KMS-11 (cell line): ENCODE measurements at regions not wholly inside any gene's neighbourhood (a gene's known extent, or its start where the extent isn't known, plus 50 kb on each side); places are given as distances from the start of the nearest gene placed in this dataset.

Source experiments
- H2AFZ ChIP-seq: fragments of 200-600 bp; sonication (generic); 2 replicates; pipeline ENCODE4 v1.6.1; 2016; ENCODE audit warnings: antibody characterized with exemption, mixed run types, low read depth
- H3K27ac ChIP-seq: fragments of 200-600 bp; sonication (generic); 2 replicates; pipeline ENCODE4 v1.6.1; 2016; ENCODE audit warnings: mild to moderate bottlenecking, mixed run types
- H3K27me3 ChIP-seq: fragments of 200-600 bp; sonication (generic); 2 replicates; pipeline ENCODE4 v1.6.1; 2017; ENCODE audit warnings: mild to moderate bottlenecking, low read depth, mixed run types, moderate library complexity; ENCODE audit not compliant: insufficient read depth
- H3K36me3 ChIP-seq: fragments of 200-600 bp; sonication (generic); 2 replicates; pipeline ENCODE4 v1.6.1; 2017; ENCODE audit warnings: mild to moderate bottlenecking, mixed run types; ENCODE audit not compliant: insufficient read depth
- H3K4me1 ChIP-seq: fragments of 200-600 bp; sonication (generic); 2 replicates; pipeline ENCODE4 v1.6.1; 2016; ENCODE audit warnings: mild to moderate bottlenecking, low read depth, mixed run types; ENCODE audit not compliant: poor library complexity, severe bottlenecking
- H3K4me2 ChIP-seq: fragments of 200-600 bp; sonication (generic); 2 replicates; pipeline ENCODE4 v1.7.0; 2016; ENCODE audit warnings: mild to moderate bottlenecking, mixed run types
- H3K4me3 ChIP-seq: fragments of 200-600 bp; sonication (generic); IDR thresholded peaks from 2 replicates; pipeline ENCODE4 v1.6.1; 2017; ENCODE audit warnings: low read depth, low read length, mixed read lengths; ENCODE audit not compliant: insufficient read depth
- H3K79me2 ChIP-seq: fragments of 200-600 bp; sonication (generic); 2 replicates; pipeline ENCODE4 v1.6.1; 2016; ENCODE audit warnings: low read depth, mixed run types; ENCODE audit not compliant: insufficient read depth
- H3K9ac ChIP-seq: fragments of 200-600 bp; sonication (generic); 2 replicates; pipeline ENCODE4 v1.6.1; 2016; ENCODE audit warnings: mild to moderate bottlenecking, mixed run types
- H4K20me1 ChIP-seq: fragments of 200-600 bp; sonication (generic); 2 replicates; pipeline ENCODE4 v1.6.1; 2016; ENCODE audit warnings: mild to moderate bottlenecking, mixed run types; ENCODE audit not compliant: insufficient read depth
- CTCF ChIP-seq: fragments of 200-600 bp; sonication (generic); conservative IDR thresholded peaks from 2 replicates; pipeline ENCODE4 v1.6.1; 2017; ENCODE audit warnings: low read depth, mild to moderate bottlenecking, antibody characterized with exemption, low read length, moderate library complexity, mixed read lengths

GRCh38 chr12:33724867-33725266 lies 285.2 kb upstream of the SYT10 start:
- Histone ChIP-seq H2AFZ (no peak overlapping the region), H3K4me3 (no peak overlapping the region), H3K79me2 (no peaks in the 10 kb centered on the region), H3K27me3 (no peaks in the 10 kb centered on the region), H3K27ac (no peak overlapping the region), H3K36me3 (no peaks in the 10 kb centered on the region), H4K20me1 (no peaks in the 10 kb centered on the region), H3K9ac (no peak overlapping the region), H3K4me2 (no peak overlapping the region), H3K4me1 (no peaks in the 10 kb centered on the region)
- TF ChIP-seq CTCF, result no peak

DNA sequence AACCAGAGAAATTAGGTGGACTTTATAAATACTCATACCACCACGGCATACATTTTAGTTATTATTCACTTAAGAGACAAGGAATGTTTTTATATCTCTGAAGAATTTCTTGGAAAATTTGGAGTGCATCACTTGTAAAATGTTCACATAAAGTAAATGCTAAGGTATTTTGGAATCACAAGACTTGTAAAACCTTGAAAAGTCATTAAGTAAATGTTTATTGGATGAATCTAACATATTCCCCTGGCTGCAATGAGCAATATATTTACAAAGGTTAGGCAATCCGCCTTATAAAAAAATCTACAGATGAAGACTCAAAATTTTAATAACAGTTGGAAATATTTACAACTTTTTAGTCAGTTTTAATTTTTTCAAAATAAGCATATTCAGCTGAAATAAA lies 287.4 kb upstream of the ALG10 start:
- Histone ChIP-seq H3K27ac (no peak overlapping the region), H3K79me2 (no peaks in the 10 kb centered on the region), H2AFZ (no peak overlapping the region), H3K9ac (no peak overlapping the region), H3K36me3 (no peaks in the 10 kb centered on the region), H3K4me3 (no peak overlapping the region), H3K4me2 (no peak overlapping the region), H3K4me1 (no peaks in the 10 kb centered on the region), H4K20me1 (no peaks in the 10 kb centered on the region), H3K27me3 (no peaks in the 10 kb centered on the region)
- no peak for TF ChIP-seq CTCF

- Histone ChIP-seq H3K4me2 (no peak overlapping the region), H3K27ac (no peak overlapping the region), H3K79me2 (no peaks in the 10 kb centered on the region), H3K4me3 (no peak overlapping the region), H3K36me3 (no peaks in the 10 kb centered on the region), H3K27me3 (no peaks in the 10 kb centered on the region), H3K9ac (no peak overlapping the region), H4K20me1 (no peaks in the 10 kb centered on the region), H3K4me1 (no peaks in the 10 kb centered on the region), H2AFZ (no peak overlapping the region)
- TF ChIP-seq CTCF, result no peak
Observed at GRCh38 chr12:33752854-33753253, 269.4 kb upstream of the ALG10 start.

DNA sequence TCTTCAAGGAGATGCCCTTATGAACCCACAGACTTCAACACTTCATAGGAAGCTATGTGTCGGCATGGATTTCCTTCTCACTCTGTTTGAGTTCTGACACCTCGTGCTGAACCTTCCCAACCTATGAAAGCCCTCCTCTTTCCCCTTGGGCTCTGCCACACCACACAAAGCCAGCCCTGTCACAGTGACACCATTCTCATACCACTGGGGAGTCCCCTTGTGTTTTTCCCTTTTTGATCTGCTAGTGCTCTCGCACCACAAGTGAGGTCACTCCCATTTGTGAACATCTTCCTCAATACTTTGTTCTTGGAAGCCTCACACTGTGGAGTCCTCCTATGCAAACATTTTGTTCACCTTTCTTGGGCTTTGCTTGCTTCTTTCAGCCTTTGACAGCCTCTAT lies 264.6 kb upstream of the ALG10 start:
- no peak overlapping the region for H3K4me2 ChIP-seq
- no peak overlapping the region for H3K27ac ChIP-seq
- no peaks in the 10 kb centered on the region for H3K79me2 ChIP-seq
- no peaks in the 10 kb centered on the region for H3K27me3 ChIP-seq
- H3K36me3 ChIP-seq, result no peaks in the 10 kb centered on the region
- no peak overlapping the region for H3K4me3 ChIP-seq
- no peak for TF ChIP-seq CTCF
- no peaks in the 10 kb centered on the region for H4K20me1 ChIP-seq
- no peaks in the 10 kb centered on the region for H3K4me1 ChIP-seq
- H3K9ac ChIP-seq, result no peak overlapping the region
- H2AFZ ChIP-seq, result no peak overlapping the region

DNA sequence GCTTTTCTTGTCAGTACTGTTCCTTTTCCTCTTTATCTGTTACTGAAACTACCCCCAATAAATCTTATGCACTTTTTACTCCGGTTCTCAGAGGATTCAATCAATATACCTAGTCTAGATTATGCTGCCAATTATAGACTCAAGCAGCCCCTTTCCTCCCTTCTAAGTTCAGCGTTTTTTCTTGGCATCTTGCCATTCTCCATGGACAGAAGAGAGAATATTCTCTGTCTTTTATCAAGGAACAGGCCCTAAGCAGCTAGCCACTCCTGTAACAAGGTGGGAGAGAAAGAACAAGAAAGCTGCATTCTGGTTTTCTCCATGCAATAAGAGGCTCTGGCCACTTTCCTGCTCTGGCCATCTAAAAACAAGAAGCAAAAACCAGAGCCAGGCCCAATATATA lies 263.0 kb upstream of the ALG10 start:
- no peak overlapping the region for H2AFZ ChIP-seq
- H3K79me2 ChIP-seq, result no peaks in the 10 kb centered on the region
- no peak overlapping the region for H3K4me2 ChIP-seq
- no peak overlapping the region for H3K27ac ChIP-seq
- H3K27me3 ChIP-seq, result no peaks in the 10 kb centered on the region
- H4K20me1 ChIP-seq, result no peaks in the 10 kb centered on the region
- H3K4me1 ChIP-seq, result no peaks in the 10 kb centered on the region
- H3K36me3 ChIP-seq, result no peaks in the 10 kb centered on the region
- TF ChIP-seq CTCF, result no peak
- H3K9ac ChIP-seq, result no peak overlapping the region
- no peak overlapping the region for H3K4me3 ChIP-seq
